Vagina (tissue), 2 donors: ENCODE measurements at regions not wholly inside any gene's neighbourhood (a gene's known extent, or its start where the extent isn't known, plus 50 kb on each side); places are given as distances from the start of the nearest gene placed in this dataset.

ENCODE experiments used
- POLR2A ChIP-seq, 2 donors: fragments of 450-650 bp; IDR thresholded peaks; one replicate each; pipeline ENCODE4 v1.6.1; 2017; ENCODE audit warnings: antibody characterized with exemption in 2 of 2, mild to moderate bottlenecking in 2 of 2, moderate library complexity in 2 of 2
- POLR2AphosphoS5 ChIP-seq, 2 donors: sonication (generic); formaldehyde crosslinking; IDR thresholded peaks; one replicate each; pipeline ENCODE4 v1.9.0; 2017; ENCODE audit warnings: antibody characterized with exemption in 2 of 2, mild to moderate bottlenecking in 2 of 2, low read depth in 1 of 2; ENCODE audit not compliant: insufficient read depth in 1 of 2
- TF ChIP-seq, protein P1 (sequence below), 3 experiments: fragments of 450-650 bp in 2 of 3; fragments of 200-600 bp in 1 of 3; sonication (generic) in 1 of 3; IDR thresholded peaks; one replicate each; pipeline ENCODE4 v1.5.1; 2017 to 2019; ENCODE audit warnings: antibody characterized with exemption in 3 of 3, mild to moderate bottlenecking in 2 of 3, moderate library complexity in 2 of 3

DNA sequence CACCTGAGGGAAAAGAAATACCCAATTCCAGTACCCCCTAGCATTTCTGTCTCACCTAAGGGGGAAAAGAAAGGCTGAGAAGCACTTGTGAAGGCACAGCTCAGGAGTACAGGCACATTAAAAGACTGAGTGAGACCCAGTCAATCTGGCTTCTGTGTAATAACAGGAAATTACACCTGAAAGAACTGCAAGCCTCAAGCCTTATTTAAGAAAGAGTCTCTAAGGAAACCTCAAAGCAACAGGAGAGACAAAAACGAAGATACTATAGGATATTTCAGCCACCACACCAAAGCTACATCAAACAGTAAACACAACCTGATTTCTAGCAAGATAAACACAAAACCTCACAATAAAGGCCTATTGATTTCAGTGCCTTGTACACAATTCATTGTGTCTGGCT is 69.6 kb upstream of the CDK1 start:
- TF ChIP-seq, protein P1, sequence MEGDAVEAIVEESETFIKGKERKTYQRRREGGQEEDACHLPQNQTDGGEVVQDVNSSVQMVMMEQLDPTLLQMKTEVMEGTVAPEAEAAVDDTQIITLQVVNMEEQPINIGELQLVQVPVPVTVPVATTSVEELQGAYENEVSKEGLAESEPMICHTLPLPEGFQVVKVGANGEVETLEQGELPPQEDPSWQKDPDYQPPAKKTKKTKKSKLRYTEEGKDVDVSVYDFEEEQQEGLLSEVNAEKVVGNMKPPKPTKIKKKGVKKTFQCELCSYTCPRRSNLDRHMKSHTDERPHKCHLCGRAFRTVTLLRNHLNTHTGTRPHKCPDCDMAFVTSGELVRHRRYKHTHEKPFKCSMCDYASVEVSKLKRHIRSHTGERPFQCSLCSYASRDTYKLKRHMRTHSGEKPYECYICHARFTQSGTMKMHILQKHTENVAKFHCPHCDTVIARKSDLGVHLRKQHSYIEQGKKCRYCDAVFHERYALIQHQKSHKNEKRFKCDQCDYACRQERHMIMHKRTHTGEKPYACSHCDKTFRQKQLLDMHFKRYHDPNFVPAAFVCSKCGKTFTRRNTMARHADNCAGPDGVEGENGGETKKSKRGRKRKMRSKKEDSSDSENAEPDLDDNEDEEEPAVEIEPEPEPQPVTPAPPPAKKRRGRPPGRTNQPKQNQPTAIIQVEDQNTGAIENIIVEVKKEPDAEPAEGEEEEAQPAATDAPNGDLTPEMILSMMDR (IDR thresholded peaks at IDR 0.05) = no peak
- TF ChIP-seq POLR2AphosphoS5 (IDR thresholded peaks at IDR 0.05; ENCODE audit: insufficient read depth in 1 of 2, low read depth in 1 of 2) (no peak), POLR2A (IDR thresholded peaks at IDR 0.05) (no peak)
